Loucy (cell line): ENCODE measurements at regions not wholly inside any gene's neighbourhood (a gene's known extent, or its start where the extent isn't known, plus 50 kb on each side); places are given as distances from the start of the nearest gene placed in this dataset.

ENCODE experiments used
- H2AFZ ChIP-seq: fragments of 200-600 bp; sonication (generic); 2 replicates; pipeline ENCODE4 v1.6.0; 2016; ENCODE audit warnings: antibody characterized with exemption, mild to moderate bottlenecking, low read length, moderate library complexity
- H3F3A ChIP-seq: fragments of 200-600 bp; 2 replicates; pipeline ENCODE4 v1.6.0; 2016; ENCODE audit warnings: antibody characterized with exemption, low read depth, mild to moderate bottlenecking
- H3K27me3 ChIP-seq: fragments of 200-600 bp; sonication (generic); 2 replicates; pipeline ENCODE4 v1.6.1; 2014; ENCODE audit warnings: low read length, mild to moderate bottlenecking; ENCODE audit not compliant: insufficient read depth, poor library complexity, severe bottlenecking
- H3K36me3 ChIP-seq: fragments of 200-600 bp; sonication (generic); 2 replicates; pipeline ENCODE4 v1.6.1; 2016; ENCODE audit warnings: low read length; ENCODE audit not compliant: insufficient read depth
- H3K4me1 ChIP-seq: fragments of 200-600 bp; sonication (generic); 2 replicates; pipeline ENCODE4 v1.5.1; 2014; ENCODE audit warnings: low read length, mild to moderate bottlenecking; ENCODE audit not compliant: insufficient read depth, poor library complexity, severe bottlenecking
- H3K4me2 ChIP-seq: fragments of 200-600 bp; sonication (generic); 2 replicates; pipeline ENCODE4 v1.6.0; 2014; ENCODE audit warnings: antibody characterized with exemption, low read length, low read depth, mild to moderate bottlenecking; ENCODE audit not compliant: poor library complexity, severe bottlenecking
- H3K4me3 ChIP-seq: fragments of 200-600 bp; sonication (generic); 2 replicates; pipeline ENCODE4 v1.5.1; 2014; ENCODE audit warnings: low read length, mild to moderate bottlenecking, mixed read lengths; ENCODE audit not compliant: poor library complexity, severe bottlenecking
- H3K79me2 ChIP-seq: fragments of 200-600 bp; sonication (generic); 2 replicates; pipeline ENCODE4 v1.6.1; 2014; ENCODE audit warnings: low read length; ENCODE audit not compliant: insufficient read depth
- H3K9ac ChIP-seq: fragments of 200-600 bp; sonication (generic); 2 replicates; pipeline ENCODE4 v1.6.0; 2014; ENCODE audit warnings: mild to moderate bottlenecking, low read depth, low read length, moderate library complexity; ENCODE audit not compliant: poor library complexity, severe bottlenecking
- H3K9me2 ChIP-seq: fragments of 200-600 bp; sonication (generic); replicated peaks from 2 replicates; pipeline ENCODE4 v1.6.1; 2016; ENCODE audit warnings: low read depth, low read length, mixed read lengths
- H3K9me3 ChIP-seq: fragments of 200-600 bp; sonication (generic); 2 replicates; pipeline ENCODE4 v1.6.1; 2014; ENCODE audit warnings: mild to moderate bottlenecking, antibody characterized with exemption, low read length, low read depth; ENCODE audit not compliant: insufficient read depth
- H4K20me1 ChIP-seq: fragments of 200-600 bp; sonication (generic); 2 replicates; pipeline ENCODE4 v1.6.0; 2014; ENCODE audit warnings: antibody characterized with exemption, low read length, mild to moderate bottlenecking; ENCODE audit not compliant: insufficient read depth, poor library complexity, severe bottlenecking
- CTCF ChIP-seq: fragments of 200-600 bp; sonication (generic); conservative IDR thresholded peaks from 2 replicates; pipeline ENCODE4 v1.5.1; 2014; ENCODE audit warnings: mild to moderate bottlenecking, antibody characterized with exemption, low read length
- EZH2phosphoT487 ChIP-seq: fragments of 200-600 bp; IDR thresholded peaks from 2 replicates; pipeline ENCODE4 v1.6.1; 2018; ENCODE audit warnings: antibody characterized with exemption, mild to moderate bottlenecking, moderate library complexity, borderline replicate concordance

- TF ChIP-seq CTCF, result no peak
- TF ChIP-seq EZH2phosphoT487, result no peak
- Histone ChIP-seq H3K9me3 (no peaks in the 10 kb centered on the region), H3K9ac (no peak overlapping the region), H3K79me2 (no peaks in the 10 kb centered on the region), H3F3A (no peaks in the 10 kb centered on the region), H2AFZ (no peak overlapping the region), H3K27me3 (no peaks in the 10 kb centered on the region), H3K4me2 (no peak overlapping the region), H4K20me1 (no peaks in the 10 kb centered on the region), H3K36me3 (no peaks in the 10 kb centered on the region), H3K4me1 (no peaks in the 10 kb centered on the region), H3K9me2 (no peaks in the 10 kb centered on the region), H3K4me3 (no peak overlapping the region)
Observed at GRCh38 chr22:34878171-34878570, 187.8 kb upstream of the ISX start.

GRCh38 chr22:34879001-34879400 lies 187.0 kb upstream of the ISX start:
- Histone ChIP-seq H3K79me2 (no peaks in the 10 kb centered on the region), H3K9me3 (no peaks in the 10 kb centered on the region), H3K9ac (no peak overlapping the region), H3K9me2 (no peaks in the 10 kb centered on the region), H2AFZ (no peak overlapping the region), H3K36me3 (no peaks in the 10 kb centered on the region), H4K20me1 (no peaks in the 10 kb centered on the region), H3K4me2 (no peak overlapping the region), H3K4me1 (no peaks in the 10 kb centered on the region), H3K27me3 (no peaks in the 10 kb centered on the region), H3F3A (no peaks in the 10 kb centered on the region), H3K4me3 (no peak overlapping the region)
- TF ChIP-seq EZH2phosphoT487 (no peak), CTCF (no peak)

- Histone ChIP-seq H2AFZ (no peak overlapping the region), H3K27me3 (no peaks in the 10 kb centered on the region), H3K9me3 (no peaks in the 10 kb centered on the region), H3K4me1 (no peaks in the 10 kb centered on the region), H3F3A (no peaks in the 10 kb centered on the region), H3K9ac (no peak overlapping the region), H3K36me3 (no peaks in the 10 kb centered on the region), H3K79me2 (no peaks in the 10 kb centered on the region), H3K4me3 (no peak overlapping the region), H4K20me1 (no peaks in the 10 kb centered on the region), H3K4me2 (no peak overlapping the region), H3K9me2 (no peaks in the 10 kb centered on the region)
- TF ChIP-seq EZH2phosphoT487, result no peak
- TF ChIP-seq CTCF, result no peak
Observed at GRCh38 chr22:34880662-34881061, 185.3 kb upstream of the ISX start.
